DND-41 (cell line): ENCODE measurements at regions not wholly inside any gene's neighbourhood (a gene's known extent, or its start where the extent isn't known, plus 50 kb on each side); places are given as distances from the start of the nearest gene placed in this dataset.
A peak's percentile ranks its signal among the peaks of the same experiment; 100 is the strongest.

Experiments
- ATAC-seq: fragments of 200-7000 bp; cut with Tn5 transposase; 3 replicates; pipeline ENCODE4 v1.9.1; 2021; ENCODE audit warnings: low read depth; ENCODE audit not compliant: insufficient read depth
- DNase-seq: peaks from one replicate; pipeline ENCODE4 v3.0.0-alpha.2; 2020
- H2AFZ ChIP-seq: 2 replicates; pipeline ENCODE4 v1.6.0; 2012; ENCODE audit warnings: low read depth, low read length
- H3K27ac ChIP-seq: 2 replicates; pipeline ENCODE4 v1.5.1; 2012; ENCODE audit warnings: low read length, inconsistent platforms
- H3K27me3 ChIP-seq: fragments of 200-600 bp; sonication (generic); 2 replicates; pipeline ENCODE4 v1.6.0; 2012; ENCODE audit warnings: low read length, mild to moderate bottlenecking, inconsistent platforms; ENCODE audit not compliant: insufficient read depth, poor library complexity
- H3K36me3 ChIP-seq: 2 replicates; pipeline ENCODE4 v1.5.1; 2012; ENCODE audit warnings: low read length, inconsistent platforms; ENCODE audit not compliant: insufficient read depth
- H3K4me1 ChIP-seq: 2 replicates; pipeline ENCODE4 v1.5.1; 2012; ENCODE audit warnings: mild to moderate bottlenecking, low read length; ENCODE audit not compliant: insufficient read depth
- H3K4me2 ChIP-seq: 2 replicates; pipeline ENCODE4 v1.6.0; 2012; ENCODE audit warnings: mild to moderate bottlenecking, moderate library complexity, low read length, inconsistent platforms; ENCODE audit not compliant: insufficient read depth
- H3K4me3 ChIP-seq, 2 experiments: fragments of 200-600 bp in 1 of 2; shearing (Covaris generic) in 1 of 2; 2 replicates each; pipeline ENCODE4 v1.5.1; 2012 to 2016; ENCODE audit warnings: inconsistent platforms in 2 of 2, low read length in 2 of 2, mild to moderate bottlenecking in 2 of 2, low read depth in 1 of 2, moderate library complexity in 1 of 2
- H3K79me2 ChIP-seq: 2 replicates; pipeline ENCODE4 v1.6.0; 2012; ENCODE audit warnings: low read length, inconsistent platforms; ENCODE audit not compliant: insufficient read depth
- H3K9ac ChIP-seq: 2 replicates; pipeline ENCODE4 v1.6.0; 2012; ENCODE audit warnings: low read depth, mild to moderate bottlenecking, inconsistent platforms, low read length, moderate library complexity
- H3K9me3 ChIP-seq: 2 replicates; pipeline ENCODE4 v1.5.1; 2012; ENCODE audit warnings: low read length, moderate library complexity, mild to moderate bottlenecking, inconsistent platforms; ENCODE audit not compliant: insufficient read depth, severe bottlenecking
- H4K20me1 ChIP-seq: 2 replicates; pipeline ENCODE4 v1.6.0; 2012; ENCODE audit warnings: low read length; ENCODE audit not compliant: insufficient read depth
- EZH2 ChIP-seq: IDR thresholded peaks from 3 replicates; pipeline ENCODE4 v1.6.1; 2012; ENCODE audit warnings: borderline replicate concordance, low read depth, mild to moderate bottlenecking, moderate library complexity, low read length, inconsistent platforms; ENCODE audit not compliant: severe bottlenecking
- TF ChIP-seq, protein P1 (sequence below): IDR thresholded peaks from 2 replicates; pipeline ENCODE4 v1.5.1; 2012; ENCODE audit warnings: borderline replicate concordance, low read length, moderate library complexity, mild to moderate bottlenecking; ENCODE audit not compliant: poor library complexity, severe bottlenecking; ENCODE audit errors: extremely low read depth

DNA sequence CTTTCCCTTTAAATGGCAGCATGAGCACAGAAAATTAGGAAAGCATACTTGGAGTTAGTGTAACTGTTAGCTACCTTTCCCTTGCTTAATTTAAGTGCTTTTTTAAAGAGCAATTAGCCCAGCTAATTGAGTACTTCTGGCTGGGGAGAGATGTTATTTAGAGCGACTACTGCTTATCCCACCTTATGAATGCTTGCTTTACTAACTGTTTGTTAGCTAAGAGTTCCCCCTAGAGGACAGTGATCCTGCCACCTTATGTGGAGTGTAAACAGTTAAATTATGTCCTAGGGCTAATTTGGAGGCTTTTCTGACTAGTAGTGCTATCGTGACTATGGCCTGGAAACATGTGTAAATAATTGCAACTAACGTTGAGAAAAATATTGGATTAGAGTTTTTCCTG is 909.4 kb downstream of the FSTL5 start:
- no peak for TF ChIP-seq EZH2
- TF ChIP-seq, protein P1, sequence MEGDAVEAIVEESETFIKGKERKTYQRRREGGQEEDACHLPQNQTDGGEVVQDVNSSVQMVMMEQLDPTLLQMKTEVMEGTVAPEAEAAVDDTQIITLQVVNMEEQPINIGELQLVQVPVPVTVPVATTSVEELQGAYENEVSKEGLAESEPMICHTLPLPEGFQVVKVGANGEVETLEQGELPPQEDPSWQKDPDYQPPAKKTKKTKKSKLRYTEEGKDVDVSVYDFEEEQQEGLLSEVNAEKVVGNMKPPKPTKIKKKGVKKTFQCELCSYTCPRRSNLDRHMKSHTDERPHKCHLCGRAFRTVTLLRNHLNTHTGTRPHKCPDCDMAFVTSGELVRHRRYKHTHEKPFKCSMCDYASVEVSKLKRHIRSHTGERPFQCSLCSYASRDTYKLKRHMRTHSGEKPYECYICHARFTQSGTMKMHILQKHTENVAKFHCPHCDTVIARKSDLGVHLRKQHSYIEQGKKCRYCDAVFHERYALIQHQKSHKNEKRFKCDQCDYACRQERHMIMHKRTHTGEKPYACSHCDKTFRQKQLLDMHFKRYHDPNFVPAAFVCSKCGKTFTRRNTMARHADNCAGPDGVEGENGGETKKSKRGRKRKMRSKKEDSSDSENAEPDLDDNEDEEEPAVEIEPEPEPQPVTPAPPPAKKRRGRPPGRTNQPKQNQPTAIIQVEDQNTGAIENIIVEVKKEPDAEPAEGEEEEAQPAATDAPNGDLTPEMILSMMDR, result no peak
- no peaks in the 10 kb centered on the region for H3K4me1 ChIP-seq
- H4K20me1 ChIP-seq, result no peaks in the 10 kb centered on the region
- no peaks in the 10 kb centered on the region for H3K79me2 ChIP-seq
- ATAC-seq (no peak), DNase-seq (no peak)
- H2AFZ ChIP-seq, result no peak overlapping the region
- H3K4me2 ChIP-seq, result no peak overlapping the region
- H3K9me3 ChIP-seq, result peaks cover 31% of the 10 kb centered on the region
- H3K27ac ChIP-seq, result no peak overlapping the region
- no peaks in the 10 kb centered on the region for H3K36me3 ChIP-seq
- H3K27me3 ChIP-seq, result no peaks in the 10 kb centered on the region
- H3K9ac ChIP-seq, result no peak overlapping the region
- no peak overlapping the region for H3K4me3 ChIP-seq

DNA sequence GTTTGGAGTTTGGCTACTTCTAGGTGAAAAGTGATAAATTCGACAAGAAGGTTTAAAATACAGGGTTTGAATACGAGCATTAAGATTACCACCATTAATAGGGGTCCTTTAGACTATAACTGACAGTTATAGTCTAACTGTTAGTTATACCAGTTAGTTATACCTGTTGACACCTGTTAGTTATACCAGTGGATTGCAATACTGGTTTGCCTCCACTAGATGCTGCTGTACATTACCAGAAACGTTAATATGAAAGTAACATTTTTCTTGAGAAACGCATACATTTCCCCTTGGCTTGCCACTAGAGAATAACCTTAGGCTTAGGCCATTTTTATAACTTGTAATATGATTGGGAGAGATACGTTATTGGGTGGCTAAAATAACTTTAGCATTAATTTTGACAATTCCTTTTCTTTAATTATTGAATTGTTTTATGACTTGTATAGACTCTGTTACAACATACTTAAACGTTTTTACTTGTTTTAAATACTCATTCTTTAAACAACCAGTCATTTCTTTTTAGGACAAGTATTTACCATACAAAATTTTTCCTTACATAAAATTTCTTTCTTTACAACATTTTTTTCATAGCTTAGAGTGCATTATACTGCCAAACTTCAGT is 911.2 kb downstream of the FSTL5 start:
- H3K27me3 ChIP-seq, result no peaks in the 10 kb centered on the region
- DNase-seq (no peak), ATAC-seq (peak; percentile 33; the same call in 2 of the 3 replicates)
- H3K36me3 ChIP-seq, result no peaks in the 10 kb centered on the region
- H3K4me3 ChIP-seq, result no peak overlapping the region
- H3K4me2 ChIP-seq, result no peak overlapping the region
- no peaks in the 10 kb centered on the region for H4K20me1 ChIP-seq
- TF ChIP-seq, protein P1, result peak; percentile 55
- TF ChIP-seq EZH2, result no peak
- no peak overlapping the region for H3K9ac ChIP-seq
- peaks cover 37% of the 10 kb centered on the region for H3K9me3 ChIP-seq
- no peak overlapping the region for H3K27ac ChIP-seq
- no peaks in the 10 kb centered on the region for H3K4me1 ChIP-seq
- no peak overlapping the region for H2AFZ ChIP-seq
- no peaks in the 10 kb centered on the region for H3K79me2 ChIP-seq

DNA sequence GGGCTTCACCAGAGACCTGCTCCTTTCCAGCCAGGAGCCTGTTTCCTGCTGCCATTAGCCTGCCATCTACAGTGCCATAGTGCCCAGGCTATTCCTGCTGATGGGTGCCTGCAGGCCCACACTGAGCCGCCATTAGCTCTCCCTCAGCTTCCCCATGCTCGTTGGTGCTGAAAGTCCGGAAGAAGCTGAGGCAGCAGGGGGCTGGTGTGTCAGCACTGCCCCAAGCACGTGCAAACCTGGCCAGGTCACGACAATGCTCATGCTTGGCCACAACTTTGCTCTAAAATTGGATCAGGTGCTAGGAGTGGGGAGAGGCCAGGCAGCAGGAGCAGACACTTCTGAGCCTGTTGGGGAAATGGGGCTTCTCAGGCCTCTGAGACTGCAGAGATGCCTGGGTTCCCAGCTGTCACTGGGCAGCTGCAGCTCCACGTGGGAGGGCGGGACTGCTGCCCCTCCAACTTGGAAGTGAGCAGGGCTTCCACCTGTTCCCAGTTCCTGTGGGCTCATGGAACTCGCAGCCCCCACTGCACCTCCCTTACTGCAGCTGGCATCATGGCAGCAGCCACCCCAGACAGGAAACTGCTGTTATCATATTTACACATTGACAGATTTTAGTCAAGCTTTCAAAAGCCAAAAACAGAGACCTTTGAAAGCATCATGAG is 913.9 kb downstream of the FSTL5 start:
- no peak overlapping the region for H3K4me2 ChIP-seq
- H3K36me3 ChIP-seq, result no peaks in the 10 kb centered on the region
- H3K79me2 ChIP-seq, result no peaks in the 10 kb centered on the region
- no peaks in the 10 kb centered on the region for H3K4me1 ChIP-seq
- no peak overlapping the region for H3K9ac ChIP-seq
- DNase-seq (no peak), ATAC-seq (no peak)
- H3K27me3 ChIP-seq, result no peaks in the 10 kb centered on the region
- H3K9me3 ChIP-seq, result peaks cover 15% of the 10 kb centered on the region
- H3K27ac ChIP-seq, result no peak overlapping the region
- H2AFZ ChIP-seq, result no peak overlapping the region
- no peaks in the 10 kb centered on the region for H4K20me1 ChIP-seq
- TF ChIP-seq EZH2, result no peak
- TF ChIP-seq, protein P1, result no peak
- no peak overlapping the region for H3K4me3 ChIP-seq
